ENCODE measurements at regions not wholly inside any gene's neighbourhood (a gene's known extent, or its start where the extent isn't known, plus 50 kb on each side); places are given as distances from the start of the nearest gene placed in this dataset.

DNA sequence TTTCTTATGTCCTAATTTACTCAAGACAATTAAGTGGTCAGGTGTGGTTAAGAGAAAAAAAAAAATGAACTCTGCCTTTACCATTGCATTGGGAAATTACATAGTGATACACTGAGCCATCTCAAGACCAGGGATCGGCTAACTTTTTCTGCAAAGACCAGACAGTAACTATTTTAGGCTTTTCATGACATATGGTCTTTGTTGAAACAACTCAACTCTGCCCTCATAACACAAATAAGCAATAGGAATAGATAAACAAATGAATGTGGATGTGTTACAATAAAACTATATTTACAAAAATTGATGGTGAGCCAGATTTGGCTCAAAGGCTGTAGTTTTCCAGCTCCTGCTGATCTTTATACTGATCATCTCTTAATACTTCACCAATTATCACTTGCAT is 632.6 kb upstream of the INTU start:
- peak; percentile 76 for DNase-seq (ENCODE audit: low read depth)
- TF ChIP-seq, protein P1, sequence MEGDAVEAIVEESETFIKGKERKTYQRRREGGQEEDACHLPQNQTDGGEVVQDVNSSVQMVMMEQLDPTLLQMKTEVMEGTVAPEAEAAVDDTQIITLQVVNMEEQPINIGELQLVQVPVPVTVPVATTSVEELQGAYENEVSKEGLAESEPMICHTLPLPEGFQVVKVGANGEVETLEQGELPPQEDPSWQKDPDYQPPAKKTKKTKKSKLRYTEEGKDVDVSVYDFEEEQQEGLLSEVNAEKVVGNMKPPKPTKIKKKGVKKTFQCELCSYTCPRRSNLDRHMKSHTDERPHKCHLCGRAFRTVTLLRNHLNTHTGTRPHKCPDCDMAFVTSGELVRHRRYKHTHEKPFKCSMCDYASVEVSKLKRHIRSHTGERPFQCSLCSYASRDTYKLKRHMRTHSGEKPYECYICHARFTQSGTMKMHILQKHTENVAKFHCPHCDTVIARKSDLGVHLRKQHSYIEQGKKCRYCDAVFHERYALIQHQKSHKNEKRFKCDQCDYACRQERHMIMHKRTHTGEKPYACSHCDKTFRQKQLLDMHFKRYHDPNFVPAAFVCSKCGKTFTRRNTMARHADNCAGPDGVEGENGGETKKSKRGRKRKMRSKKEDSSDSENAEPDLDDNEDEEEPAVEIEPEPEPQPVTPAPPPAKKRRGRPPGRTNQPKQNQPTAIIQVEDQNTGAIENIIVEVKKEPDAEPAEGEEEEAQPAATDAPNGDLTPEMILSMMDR (IDR thresholded peaks at IDR 0.05; ENCODE audit: insufficient read depth, low read depth, low read length): no peak
- no peak overlapping the region for H3K4me3 ChIP-seq (ENCODE audit: low read depth, low read length)

DNA sequence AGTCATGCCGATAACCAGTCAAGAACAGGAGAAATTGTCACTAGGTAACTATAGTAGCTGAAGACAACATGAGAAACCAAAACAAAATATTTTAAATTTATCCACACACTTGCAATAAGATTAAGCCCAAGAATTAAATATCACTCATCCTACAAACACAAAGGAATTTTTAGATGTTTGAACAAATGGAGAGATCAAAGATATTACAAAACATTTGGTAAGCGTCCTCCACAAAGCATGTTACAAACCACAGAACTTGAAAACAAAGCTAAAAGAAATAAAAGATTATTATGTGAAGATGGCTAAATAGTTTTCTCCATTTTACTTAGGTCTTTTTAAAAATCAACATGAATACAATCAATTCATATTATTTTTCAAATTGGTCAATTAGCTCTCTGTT is 631.9 kb upstream of the INTU start:
- peak; percentile 66 for DNase-seq (ENCODE audit: low read depth)
- H3K4me3 ChIP-seq (ENCODE audit: low read depth, low read length): no peak overlapping the region
- TF ChIP-seq, protein P1 (IDR thresholded peaks at IDR 0.05; ENCODE audit: insufficient read depth, low read depth, low read length): no peak

DNA sequence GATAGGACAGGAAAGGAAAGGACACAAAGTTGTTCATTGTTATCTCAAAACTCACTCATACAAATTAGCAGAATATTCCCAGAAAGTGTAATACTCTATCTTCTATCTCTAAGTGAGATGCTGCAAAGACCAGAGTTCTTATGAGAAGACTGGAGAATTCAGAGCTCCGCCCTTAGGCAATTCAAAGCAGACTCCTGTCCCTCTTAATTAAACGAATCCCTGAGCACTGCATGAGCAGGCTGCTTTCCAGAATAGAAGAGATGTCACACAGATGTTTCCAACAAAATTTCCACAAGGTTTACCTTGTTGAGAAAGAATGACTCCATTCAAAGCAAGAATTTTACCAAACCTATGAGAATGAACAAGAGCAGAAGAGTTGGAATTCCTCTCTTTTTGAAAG is 630.8 kb upstream of the INTU start:
- DNase-seq (ENCODE audit: low read depth): no peak
- TF ChIP-seq, protein P1 (IDR thresholded peaks at IDR 0.05; ENCODE audit: insufficient read depth, low read depth, low read length): no peak
- H3K4me3 ChIP-seq (ENCODE audit: low read depth, low read length): no peak overlapping the region

DNA sequence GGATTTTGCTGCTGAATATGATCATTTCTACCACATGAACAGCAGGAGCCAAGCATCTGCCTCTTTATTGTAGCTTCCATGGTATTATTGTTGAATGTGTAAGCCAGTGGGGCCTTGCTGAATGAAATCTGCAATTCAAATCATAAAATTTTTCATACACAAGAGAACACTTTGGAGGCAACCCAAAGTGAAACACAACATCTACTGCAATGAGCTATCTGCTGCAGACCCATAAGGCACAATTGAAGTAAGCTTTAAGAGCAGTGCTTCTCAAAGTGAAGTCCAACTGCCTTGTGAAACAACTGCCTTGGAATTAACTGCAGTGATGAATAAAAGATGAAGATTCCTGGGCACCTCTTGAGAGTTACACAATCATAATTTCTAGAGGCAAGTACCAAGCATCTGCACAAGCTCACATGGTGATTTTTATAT is 626.3 kb upstream of the INTU start:
- TF ChIP-seq, protein P1 (IDR thresholded peaks at IDR 0.05; ENCODE audit: insufficient read depth, low read depth, low read length): no peak
- DNase-seq (ENCODE audit: low read depth): no peak

DNA sequence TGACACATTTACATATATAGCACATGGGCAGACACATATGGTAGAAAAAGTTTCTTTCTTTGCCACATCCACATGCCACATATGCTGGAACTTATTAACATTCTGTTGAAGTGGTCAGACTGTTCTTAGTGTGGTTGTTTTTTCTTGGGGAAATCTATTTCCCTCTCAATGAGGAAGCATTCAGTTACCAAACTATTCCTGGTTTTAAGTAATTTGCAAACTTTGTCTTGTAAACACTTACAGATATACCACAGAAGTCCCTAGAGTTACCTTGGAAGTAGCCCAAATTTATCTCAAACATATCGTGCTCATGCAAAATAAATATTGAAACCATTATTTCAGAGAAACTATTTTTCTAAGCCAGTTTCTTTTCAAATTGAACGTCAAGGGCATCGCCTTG is 625.5 kb upstream of the INTU start:
- TF ChIP-seq, protein P1 (IDR thresholded peaks at IDR 0.05; ENCODE audit: insufficient read depth, low read depth, low read length): no peak

More for the DNA sequence above, 626.3 kb upstream of the INTU start:
- no peak overlapping the region for H3K4me3 ChIP-seq (ENCODE audit: low read depth, low read length)

DNA sequence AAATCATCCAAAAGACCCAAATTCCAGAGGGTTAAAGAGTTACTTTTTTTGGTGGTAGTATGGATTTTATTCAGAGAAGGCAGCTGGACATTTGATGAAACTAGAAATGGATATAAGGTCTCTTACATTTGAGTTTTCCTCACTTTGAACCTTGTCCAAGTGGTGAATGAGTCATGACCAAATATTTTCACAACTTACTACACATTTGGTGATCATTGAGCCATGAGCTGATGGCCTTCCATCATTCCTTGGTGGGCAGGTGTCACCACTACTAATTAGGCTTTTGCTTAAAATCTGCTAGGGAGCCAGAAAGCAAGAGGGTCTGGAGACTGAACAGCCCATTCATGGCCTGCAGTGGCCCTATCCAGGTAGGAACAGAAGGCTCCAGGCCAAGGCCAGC is 620.2 kb upstream of the INTU start:
- peak; percentile 13 for DNase-seq (ENCODE audit: low read depth)
- H3K4me3 ChIP-seq (ENCODE audit: low read depth, low read length): no peak overlapping the region
- TF ChIP-seq, protein P1 (IDR thresholded peaks at IDR 0.05; ENCODE audit: insufficient read depth, low read depth, low read length): no peak

More for the DNA sequence above, 625.5 kb upstream of the INTU start:
- DNase-seq (ENCODE audit: low read depth): no peak
- no peak overlapping the region for H3K4me3 ChIP-seq (ENCODE audit: low read depth, low read length)

DNA sequence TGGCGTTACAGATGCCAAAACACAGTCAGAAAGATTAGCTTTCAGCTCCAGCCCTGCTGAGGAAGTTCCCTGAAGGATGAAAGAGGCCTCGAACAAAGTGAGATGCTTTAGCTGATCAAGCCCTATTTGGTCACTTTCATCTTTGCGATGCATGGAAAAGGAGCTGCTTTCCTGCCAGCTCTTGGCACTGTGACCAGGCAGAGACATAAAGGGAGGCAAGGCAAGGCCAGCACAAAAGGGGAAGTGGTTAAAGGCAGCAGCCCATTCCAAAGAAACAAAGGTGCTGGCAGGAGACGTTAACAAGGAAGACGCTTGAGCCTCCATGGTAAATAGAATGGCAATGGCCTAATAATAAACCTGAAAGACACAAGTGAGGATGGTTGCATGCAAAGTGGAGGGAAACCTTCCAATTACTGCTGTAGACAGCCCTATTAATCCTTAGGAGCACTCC is 617.1 kb upstream of the INTU start:
- H3K4me3 ChIP-seq (ENCODE audit: low read depth, low read length): no peak overlapping the region
- DNase-seq (ENCODE audit: low read depth): no peak
- TF ChIP-seq, protein P1 (IDR thresholded peaks at IDR 0.05; ENCODE audit: insufficient read depth, low read depth, low read length): no peak

Measured in fibroblast of villous mesenchyme (primary cell).